ENCODE measurements at regions not wholly inside any gene's neighbourhood (a gene's known extent, or its start where the extent isn't known, plus 50 kb on each side); places are given as distances from the start of the nearest gene placed in this dataset.

DNA sequence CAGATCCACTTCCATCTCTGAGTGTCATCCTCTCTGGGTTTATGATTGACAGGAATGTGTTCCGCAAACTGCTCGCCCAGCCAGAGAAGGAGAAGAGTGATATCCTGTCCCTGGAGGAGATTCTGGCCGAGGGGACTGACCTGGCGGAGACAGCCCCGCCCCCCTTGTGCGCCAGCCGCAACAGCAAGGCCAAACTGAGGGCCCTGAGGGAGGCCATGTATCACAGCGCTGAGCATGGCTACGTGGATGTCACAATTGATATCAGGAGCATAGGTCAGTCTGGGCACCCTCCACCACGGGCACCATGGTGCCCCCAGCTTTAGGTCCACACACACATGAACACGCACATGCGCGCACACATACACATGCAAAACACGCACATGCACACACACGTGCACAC lies 67.5 kb upstream of the PWP1 start:
- TF ChIP-seq, protein P1, sequence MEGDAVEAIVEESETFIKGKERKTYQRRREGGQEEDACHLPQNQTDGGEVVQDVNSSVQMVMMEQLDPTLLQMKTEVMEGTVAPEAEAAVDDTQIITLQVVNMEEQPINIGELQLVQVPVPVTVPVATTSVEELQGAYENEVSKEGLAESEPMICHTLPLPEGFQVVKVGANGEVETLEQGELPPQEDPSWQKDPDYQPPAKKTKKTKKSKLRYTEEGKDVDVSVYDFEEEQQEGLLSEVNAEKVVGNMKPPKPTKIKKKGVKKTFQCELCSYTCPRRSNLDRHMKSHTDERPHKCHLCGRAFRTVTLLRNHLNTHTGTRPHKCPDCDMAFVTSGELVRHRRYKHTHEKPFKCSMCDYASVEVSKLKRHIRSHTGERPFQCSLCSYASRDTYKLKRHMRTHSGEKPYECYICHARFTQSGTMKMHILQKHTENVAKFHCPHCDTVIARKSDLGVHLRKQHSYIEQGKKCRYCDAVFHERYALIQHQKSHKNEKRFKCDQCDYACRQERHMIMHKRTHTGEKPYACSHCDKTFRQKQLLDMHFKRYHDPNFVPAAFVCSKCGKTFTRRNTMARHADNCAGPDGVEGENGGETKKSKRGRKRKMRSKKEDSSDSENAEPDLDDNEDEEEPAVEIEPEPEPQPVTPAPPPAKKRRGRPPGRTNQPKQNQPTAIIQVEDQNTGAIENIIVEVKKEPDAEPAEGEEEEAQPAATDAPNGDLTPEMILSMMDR (IDR thresholded peaks at IDR 0.05), result no peak
- no peak for TF ChIP-seq POLR2A (IDR thresholded peaks at IDR 0.05)

Data from Peyer's patch (tissue), 4 donors.